ENCODE measurements at regions not wholly inside any gene's neighbourhood (a gene's known extent, or its start where the extent isn't known, plus 50 kb on each side); places are given as distances from the start of the nearest gene placed in this dataset.

GRCh38 chr10:78812571-78813318 is 256.0 kb upstream of the ZMIZ1 start:
- Histone ChIP-seq H3K4me3 (ENCODE audit: low read depth, low read length) (no peak overlapping the region), H3K36me3 (no peaks in the 10 kb centered on the region), H3K9me3 (no peaks in the 10 kb centered on the region), H3K4me1 (peaks cover 3% of the 10 kb centered on the region), H3K27me3 (no peaks in the 10 kb centered on the region)
- no peak for DNase-seq
- TF ChIP-seq CTCF (IDR thresholded peaks at IDR 0.05; ENCODE audit: low read depth, low read length) = no peak

GRCh38 chr10:78813526-78813925 is 255.2 kb upstream of the ZMIZ1 start:
- Histone ChIP-seq H3K4me3 (ENCODE audit: low read depth, low read length) (no peak overlapping the region), H3K4me1 (no peaks in the 10 kb centered on the region), H3K9me3 (no peaks in the 10 kb centered on the region), H3K36me3 (no peaks in the 10 kb centered on the region), H3K27me3 (no peaks in the 10 kb centered on the region)
- TF ChIP-seq CTCF (IDR thresholded peaks at IDR 0.05; ENCODE audit: low read depth, low read length) = no peak
- DNase-seq = no peak

GRCh38 chr10:78813998-78814399 is 254.8 kb upstream of the ZMIZ1 start:
- Histone ChIP-seq H3K4me1 (no peaks in the 10 kb centered on the region), H3K9me3 (no peaks in the 10 kb centered on the region), H3K4me3 (ENCODE audit: low read depth, low read length) (no peak overlapping the region), H3K27me3 (no peaks in the 10 kb centered on the region), H3K36me3 (no peaks in the 10 kb centered on the region)
- DNase-seq = no peak
- TF ChIP-seq CTCF (IDR thresholded peaks at IDR 0.05; ENCODE audit: low read depth, low read length) = no peak

- Histone ChIP-seq H3K4me1 (no peaks in the 10 kb centered on the region), H3K36me3 (no peaks in the 10 kb centered on the region), H3K4me3 (ENCODE audit: low read depth, low read length) (no peak overlapping the region), H3K9me3 (no peaks in the 10 kb centered on the region), H3K27me3 (no peaks in the 10 kb centered on the region)
- DNase-seq = no peak
- no peak for TF ChIP-seq CTCF (IDR thresholded peaks at IDR 0.05; ENCODE audit: low read depth, low read length)
Observed at GRCh38 chr10:78814407-78814806, 254.4 kb upstream of the ZMIZ1 start.

- no peak for DNase-seq
- Histone ChIP-seq H3K4me1 (no peaks in the 10 kb centered on the region), H3K4me3 (ENCODE audit: low read depth, low read length) (no peak overlapping the region), H3K27me3 (no peaks in the 10 kb centered on the region), H3K36me3 (no peaks in the 10 kb centered on the region), H3K9me3 (no peaks in the 10 kb centered on the region)
- TF ChIP-seq CTCF (IDR thresholded peaks at IDR 0.05; ENCODE audit: low read depth, low read length) = no peak
Observed at GRCh38 chr10:78815702-78816334, 252.9 kb upstream of the ZMIZ1 start.

- no peaks in the 10 kb centered on the region for H3K36me3 ChIP-seq
- DNase-seq = no peak
- no peaks in the 10 kb centered on the region for H3K4me1 ChIP-seq
- H3K4me3 ChIP-seq (ENCODE audit: low read depth, low read length) = no peak overlapping the region
- no peaks in the 10 kb centered on the region for H3K27me3 ChIP-seq
- TF ChIP-seq CTCF (IDR thresholded peaks at IDR 0.05; ENCODE audit: low read depth, low read length) = no peak
- H3K9me3 ChIP-seq = no peaks in the 10 kb centered on the region
Observed at GRCh38 chr10:78817361-78817760, 251.4 kb upstream of the ZMIZ1 start.
